ENCODE measurements at regions not wholly inside any gene's neighbourhood (a gene's known extent, or its start where the extent isn't known, plus 50 kb on each side); places are given as distances from the start of the nearest gene placed in this dataset.

GRCh38 chr15:29170521-29170920 lies 99.1 kb downstream of the NSMCE3 start:
- Mint-ChIP-seq H3K9me3 (no peaks in the 10 kb centered on the region), H3K4me3 (no peak overlapping the region), H3K36me3 (no peaks in the 10 kb centered on the region), H3K27ac (no peak overlapping the region), H3K27me3 (peaks cover 27% of the 10 kb centered on the region), H3K4me1 (no peaks in the 10 kb centered on the region)
- ATAC-seq (ENCODE audit: low read depth) (no peak), DNase-seq (no peak)
- POLR2A ChIA-PET: no interaction called here

Data from activated naive CD8-positive, alpha-beta T cell treated with anti-CD3 and anti-CD28 coated beads, Interleukin-2, amount 10 ng/mL, durations not matched to agents 7 days and 5 days (primary cell).